GM12874 (cell line): ENCODE measurements at regions not wholly inside any gene's neighbourhood (a gene's known extent, or its start where the extent isn't known, plus 50 kb on each side); places are given as distances from the start of the nearest gene placed in this dataset.

Experiments
- CTCF ChIP-seq: IDR thresholded peaks from 2 replicates; pipeline ENCODE4 v1.5.1; 2011; ENCODE audit warnings: low read depth, mild to moderate bottlenecking, control low read depth, low read length, moderate library complexity; ENCODE audit not compliant: insufficient read depth

- no peak for TF ChIP-seq CTCF
These were observed 199.4 kb upstream of the CDKN3 start for GRCh38 chr14:54197369-54197768.

- no peak for TF ChIP-seq CTCF
These were observed 196.1 kb upstream of the CDKN3 start for GRCh38 chr14:54200726-54201125.

GRCh38 chr14:54202288-54202687 is 194.5 kb upstream of the CDKN3 start:
- TF ChIP-seq CTCF = no peak

- TF ChIP-seq CTCF = no peak
These were observed 190.3 kb upstream of the CDKN3 start for GRCh38 chr14:54206516-54206915.

GRCh38 chr14:54207075-54207474 is 189.7 kb upstream of the CDKN3 start:
- no peak for TF ChIP-seq CTCF

- TF ChIP-seq CTCF = no peak
These were observed 189.0 kb upstream of the CDKN3 start for GRCh38 chr14:54207476-54208462.

- no peak for TF ChIP-seq CTCF
These were observed 188.1 kb upstream of the CDKN3 start for GRCh38 chr14:54208751-54209150.
